ENCODE measurements at regions not wholly inside any gene's neighbourhood (a gene's known extent, or its start where the extent isn't known, plus 50 kb on each side); places are given as distances from the start of the nearest gene placed in this dataset.

- no peak for DNase-seq (ENCODE audit: low spot score)
- no peak for TF ChIP-seq CTCF (IDR thresholded peaks at IDR 0.05; ENCODE audit: extremely low read depth, missing control alignments)
Observed at GRCh38 chr2:2683606-2684224, 352.6 kb upstream of the MYT1L start.

GRCh38 chr2:2682700-2683342 is 351.7 kb upstream of the MYT1L start:
- DNase-seq (ENCODE audit: low spot score) = no peak
- no peak for TF ChIP-seq CTCF (IDR thresholded peaks at IDR 0.05; ENCODE audit: extremely low read depth, missing control alignments)

GRCh38 chr2:2681711-2682251 is 350.7 kb upstream of the MYT1L start:
- no peak for DNase-seq (ENCODE audit: low spot score)
- TF ChIP-seq CTCF (IDR thresholded peaks at IDR 0.05; ENCODE audit: extremely low read depth, missing control alignments) = no peak

- no peak for DNase-seq (ENCODE audit: low spot score)
- TF ChIP-seq CTCF (IDR thresholded peaks at IDR 0.05; ENCODE audit: extremely low read depth, missing control alignments) = no peak
Observed at GRCh38 chr2:2681085-2681484, 350.0 kb upstream of the MYT1L start.

- TF ChIP-seq CTCF (IDR thresholded peaks at IDR 0.05; ENCODE audit: extremely low read depth, missing control alignments) = no peak
- no peak for DNase-seq (ENCODE audit: low spot score)
Observed at GRCh38 chr2:2674831-2675230, 343.8 kb upstream of the MYT1L start.

GRCh38 chr2:2673406-2673805 is 342.3 kb upstream of the MYT1L start:
- no peak for TF ChIP-seq CTCF (IDR thresholded peaks at IDR 0.05; ENCODE audit: extremely low read depth, missing control alignments)
- DNase-seq (ENCODE audit: low spot score) = no peak

- no peak for DNase-seq (ENCODE audit: low spot score)
- TF ChIP-seq CTCF (IDR thresholded peaks at IDR 0.05; ENCODE audit: extremely low read depth, missing control alignments) = no peak
Observed at GRCh38 chr2:2672249-2672648, 341.2 kb upstream of the MYT1L start.
